ENCODE measurements at regions not wholly inside any gene's neighbourhood (a gene's known extent, or its start where the extent isn't known, plus 50 kb on each side); places are given as distances from the start of the nearest gene placed in this dataset.

DNA sequence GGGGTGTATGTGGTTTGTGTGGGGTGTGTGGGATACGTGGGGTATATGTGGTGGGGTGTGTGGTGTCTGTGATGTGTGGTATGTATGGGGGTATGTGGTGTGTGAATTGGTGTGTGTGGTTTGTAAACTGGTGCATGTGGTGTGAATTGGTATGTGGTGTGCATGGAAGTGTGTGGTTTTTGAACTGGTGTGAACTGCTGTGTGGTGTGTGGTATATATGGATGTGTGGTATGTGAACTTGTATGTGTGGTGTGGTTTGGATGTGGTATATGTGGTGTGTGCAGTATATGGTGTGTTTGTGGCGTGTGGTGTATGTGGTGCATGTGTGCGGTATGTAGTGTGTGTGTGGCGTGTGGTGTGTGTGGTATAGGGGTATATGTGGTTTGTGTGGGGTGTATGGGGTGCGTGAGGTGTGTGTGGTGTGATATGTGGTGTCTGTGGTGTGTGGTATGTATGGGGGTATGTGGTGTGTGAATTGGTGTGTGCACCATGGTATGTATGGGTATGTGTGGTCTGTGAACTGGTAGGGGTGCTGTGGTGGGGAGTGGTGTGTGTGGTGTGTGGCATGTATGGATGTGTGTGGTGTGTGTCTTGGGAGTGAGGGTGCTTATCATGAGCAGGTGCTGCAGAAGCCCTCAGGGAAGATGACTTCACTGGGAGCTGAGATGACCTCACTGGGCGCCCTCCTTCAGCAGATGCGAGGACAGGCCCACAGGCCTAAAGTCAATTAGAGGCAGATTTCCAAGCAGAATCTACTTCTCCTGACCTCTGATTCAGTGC is 209.6 kb upstream of the TNP1 start:
- no peak overlapping the region for H3K27ac ChIP-seq
- no peaks in the 10 kb centered on the region for H3K9me3 ChIP-seq
- H3K36me3 ChIP-seq, result no peaks in the 10 kb centered on the region
- no peaks in the 10 kb centered on the region for H3K27me3 ChIP-seq
- no peak overlapping the region for H3K4me3 ChIP-seq
- peaks cover 0 to 12% (median 4%) of the 10 kb centered on the region in 4 donors for H3K4me1 ChIP-seq
- 94 to 98% (median 97%) methylated on average over 7 of the region's 7 CpGs for WGBS, 5 donors
- TF ChIP-seq POLR2AphosphoS5 (IDR thresholded peaks at IDR 0.05), result no peak
- TF ChIP-seq POLR2A (IDR thresholded peaks at IDR 0.05), result no peak
- TF ChIP-seq EP300 (IDR thresholded peaks at IDR 0.05), result no peak
- TF ChIP-seq CTCF (IDR thresholded peaks at IDR 0.05), result no peak
- no peak for DNase-seq
- intact Hi-C loops (cut with DNase I; ENCODE audit: low total_unique reads), result no loop called here

DNA sequence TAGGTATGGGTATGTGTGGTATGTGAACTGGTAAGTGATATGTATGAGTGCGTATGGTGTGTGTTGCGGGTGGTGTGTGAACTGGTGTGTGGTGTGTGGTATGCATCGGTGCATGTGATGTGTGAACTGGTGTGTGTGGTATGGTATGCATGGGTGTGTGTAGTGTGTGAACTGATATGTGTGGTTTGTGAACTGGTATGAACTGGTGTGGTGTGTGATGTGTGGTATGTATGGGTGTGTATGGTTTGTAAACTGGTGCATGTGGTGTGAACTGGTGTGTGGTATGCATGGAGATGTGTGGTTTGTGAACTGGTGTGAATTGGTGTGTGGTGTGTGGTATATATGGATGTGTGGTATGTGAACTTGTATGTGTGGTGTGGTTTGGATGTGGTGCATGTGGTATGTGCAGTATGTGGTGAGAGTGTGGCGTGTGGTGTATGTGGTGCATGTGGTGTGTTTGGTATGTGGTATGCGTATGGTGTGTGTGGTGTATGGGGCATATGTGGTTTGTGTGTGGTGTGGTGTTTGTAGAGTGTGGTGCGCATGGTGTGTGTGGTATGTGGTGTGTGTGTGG is 208.9 kb upstream of the TNP1 start:
- Histone ChIP-seq H3K27me3 (no peaks in the 10 kb centered on the region), H3K4me1 (peaks cover 0 to 12% (median 4%) of the 10 kb centered on the region in 4 donors), H3K27ac (no peak overlapping the region), H3K9me3 (no peaks in the 10 kb centered on the region), H3K4me3 (no peak overlapping the region), H3K36me3 (no peaks in the 10 kb centered on the region)
- peak in 1 of 4 donors; percentile 40 for TF ChIP-seq POLR2A (IDR thresholded peaks at IDR 0.05)
- TF ChIP-seq POLR2AphosphoS5 (IDR thresholded peaks at IDR 0.05), result no peak
- TF ChIP-seq EP300 (IDR thresholded peaks at IDR 0.05), result no peak
- DNase-seq, result no peak
- WGBS, 5 donors, result 87 to 97% (median 95%) methylated on average over 6 of the region's 6 CpGs
- intact Hi-C loops (cut with DNase I; ENCODE audit: low total_unique reads), result no loop called here

- DNase-seq, result no peak
- no peak overlapping the region for H3K27ac ChIP-seq
- peaks cover 0 to 12% (median 4%) of the 10 kb centered on the region in 4 donors for H3K4me1 ChIP-seq
- no peak overlapping the region for H3K4me3 ChIP-seq
- TF ChIP-seq POLR2A (IDR thresholded peaks at IDR 0.05) (no peak), EP300 (IDR thresholded peaks at IDR 0.05) (no peak), POLR2AphosphoS5 (IDR thresholded peaks at IDR 0.05) (no peak), CTCF (IDR thresholded peaks at IDR 0.05) (no peak)
- intact Hi-C loops (cut with DNase I; ENCODE audit: low total_unique reads), result no loop called here
- WGBS, 5 donors, result 93 to 98% (median 94%) methylated on average over 6 of the region's 6 CpGs
- H3K27me3 ChIP-seq, result no peaks in the 10 kb centered on the region
- no peaks in the 10 kb centered on the region for H3K36me3 ChIP-seq
- H3K9me3 ChIP-seq, result no peaks in the 10 kb centered on the region
Observed at GRCh38 chr2:217067787-217068186, 207.9 kb upstream of the TNP1 start.

- Histone ChIP-seq H3K4me1 (peaks cover 0 to 12% (median 4%) of the 10 kb centered on the region in 4 donors), H3K27ac (peak overlapping the region; percentile 1 to 57 (median 36)), H3K36me3 (no peaks in the 10 kb centered on the region), H3K4me3 (no peak overlapping the region), H3K27me3 (no peaks in the 10 kb centered on the region), H3K9me3 (no peaks in the 10 kb centered on the region)
- DNase-seq, result no peak
- 78 to 89% (median 85%) methylated on average over 21 of the region's 21 CpGs for WGBS, 5 donors
- intact Hi-C loops (cut with DNase I; ENCODE audit: low total_unique reads), result no loop called here
- TF ChIP-seq EP300 (IDR thresholded peaks at IDR 0.05) (no peak), POLR2AphosphoS5 (IDR thresholded peaks at IDR 0.05) (no peak), POLR2A (IDR thresholded peaks at IDR 0.05) (no peak), CTCF (IDR thresholded peaks at IDR 0.05) (no peak)
Observed at GRCh38 chr2:217066510-217067270, 206.8 kb upstream of the TNP1 start.
